ENCODE measurements at regions not wholly inside any gene's neighbourhood (a gene's known extent, or its start where the extent isn't known, plus 50 kb on each side); places are given as distances from the start of the nearest gene placed in this dataset.

DNA sequence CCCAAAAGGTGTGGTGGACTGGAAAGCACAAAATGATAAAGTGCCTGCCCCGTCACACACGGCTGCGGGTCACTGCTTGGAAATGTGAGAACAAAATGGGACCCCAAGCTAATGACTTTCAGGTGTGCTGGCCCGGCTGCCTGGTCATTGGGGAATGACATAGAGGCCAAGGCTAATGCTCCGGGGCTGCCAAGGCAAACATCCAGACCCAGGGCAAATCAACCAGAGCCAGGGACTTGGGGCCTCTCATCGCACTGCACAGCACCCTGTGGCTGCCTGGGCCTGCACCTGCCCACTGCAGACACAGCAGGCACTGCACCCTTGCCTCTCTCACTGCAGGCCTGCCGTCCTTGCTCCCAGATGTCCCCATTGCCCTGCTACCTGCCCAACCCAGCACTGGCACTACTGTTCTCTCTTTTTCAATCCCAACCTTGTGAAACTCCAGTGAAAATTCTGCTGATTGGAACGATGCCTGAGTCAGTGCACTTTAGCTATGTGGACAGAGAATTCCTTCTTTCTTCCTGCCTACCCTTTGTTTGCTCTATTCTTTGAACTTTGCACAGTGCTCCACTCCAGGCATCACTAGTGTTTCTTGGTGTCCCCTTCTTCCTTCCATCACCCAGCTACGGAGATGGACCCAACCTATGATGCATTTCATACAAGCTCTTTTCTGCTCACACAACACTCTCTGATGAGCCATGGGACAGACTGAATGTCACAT lies 849.5 kb downstream of the MAFB start:
- TF ChIP-seq, protein P1, sequence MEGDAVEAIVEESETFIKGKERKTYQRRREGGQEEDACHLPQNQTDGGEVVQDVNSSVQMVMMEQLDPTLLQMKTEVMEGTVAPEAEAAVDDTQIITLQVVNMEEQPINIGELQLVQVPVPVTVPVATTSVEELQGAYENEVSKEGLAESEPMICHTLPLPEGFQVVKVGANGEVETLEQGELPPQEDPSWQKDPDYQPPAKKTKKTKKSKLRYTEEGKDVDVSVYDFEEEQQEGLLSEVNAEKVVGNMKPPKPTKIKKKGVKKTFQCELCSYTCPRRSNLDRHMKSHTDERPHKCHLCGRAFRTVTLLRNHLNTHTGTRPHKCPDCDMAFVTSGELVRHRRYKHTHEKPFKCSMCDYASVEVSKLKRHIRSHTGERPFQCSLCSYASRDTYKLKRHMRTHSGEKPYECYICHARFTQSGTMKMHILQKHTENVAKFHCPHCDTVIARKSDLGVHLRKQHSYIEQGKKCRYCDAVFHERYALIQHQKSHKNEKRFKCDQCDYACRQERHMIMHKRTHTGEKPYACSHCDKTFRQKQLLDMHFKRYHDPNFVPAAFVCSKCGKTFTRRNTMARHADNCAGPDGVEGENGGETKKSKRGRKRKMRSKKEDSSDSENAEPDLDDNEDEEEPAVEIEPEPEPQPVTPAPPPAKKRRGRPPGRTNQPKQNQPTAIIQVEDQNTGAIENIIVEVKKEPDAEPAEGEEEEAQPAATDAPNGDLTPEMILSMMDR (IDR thresholded peaks at IDR 0.05), result no peak
- no peak for TF ChIP-seq POLR2A (IDR thresholded peaks at IDR 0.05)
